ENCODE measurements at regions not wholly inside any gene's neighbourhood (a gene's known extent, or its start where the extent isn't known, plus 50 kb on each side); places are given as distances from the start of the nearest gene placed in this dataset.

GRCh38 chr2:118473241-118473640 lies 374.2 kb downstream of the EN1 start:
- no peaks in the 10 kb centered on the region for H3K4me1 ChIP-seq
- H3K9me3 ChIP-seq: no peaks in the 10 kb centered on the region
- ChIA-PET POLR2A (no interaction called here), CTCF (no interaction called here)
- DNase-seq (ENCODE audit: low read depth in 1 of 2, low spot score in 1 of 2): no peak
- no peak for ATAC-seq
- FAIRE-seq: no peak
- H3K4me2 ChIP-seq: no peak overlapping the region
- no peak overlapping the region for H3K4me3 ChIP-seq
- WGBS (ENCODE audit: missing lambda C conversion rate): 38% methylated on average over 5 of the region's 5 CpGs
- no peak for TF ChIP-seq ATOH8 (CRISPR knock-in tag; IDR thresholded peaks at IDR 0.05; ENCODE audit: low read depth)
- TF ChIP-seq NR3C1 (IDR thresholded peaks at IDR 0.05): no peak
- no peak for TF ChIP-seq EP300 (IDR thresholded peaks at IDR 0.05)
- no peak for TF ChIP-seq HES2 (IDR thresholded peaks at IDR 0.05)
- TF ChIP-seq HDAC2 (IDR thresholded peaks at IDR 0.05): no peak
- TF ChIP-seq EHF (CRISPR knock-in tag; IDR thresholded peaks at IDR 0.05): no peak
- TF ChIP-seq ZFP36 (IDR thresholded peaks at IDR 0.05; ENCODE audit: borderline replicate concordance, partially characterized antibody): no peak
- no peak for TF ChIP-seq FOSB (CRISPR knock-in tag; IDR thresholded peaks at IDR 0.05)
- TF ChIP-seq CTCF (IDR thresholded peaks at IDR 0.05): no peak
- no peak for TF ChIP-seq PHF8 (IDR thresholded peaks at IDR 0.05; ENCODE audit: borderline replicate concordance, low read depth)
- TF ChIP-seq, protein P1, sequence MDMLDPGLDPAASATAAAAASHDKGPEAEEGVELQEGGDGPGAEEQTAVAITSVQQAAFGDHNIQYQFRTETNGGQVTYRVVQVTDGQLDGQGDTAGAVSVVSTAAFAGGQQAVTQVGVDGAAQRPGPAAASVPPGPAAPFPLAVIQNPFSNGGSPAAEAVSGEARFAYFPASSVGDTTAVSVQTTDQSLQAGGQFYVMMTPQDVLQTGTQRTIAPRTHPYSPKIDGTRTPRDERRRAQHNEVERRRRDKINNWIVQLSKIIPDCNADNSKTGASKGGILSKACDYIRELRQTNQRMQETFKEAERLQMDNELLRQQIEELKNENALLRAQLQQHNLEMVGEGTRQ (IDR thresholded peaks at IDR 0.05): no peak
- no peak for TF ChIP-seq GATA3 (IDR thresholded peaks at IDR 0.05; ENCODE audit: borderline replicate concordance)
- no peak for TF ChIP-seq PBX3 (IDR thresholded peaks at IDR 0.05)
- no peak for TF ChIP-seq TP53 (CRISPR knock-in tag; IDR thresholded peaks at IDR 0.05)
- no peak overlapping the region for H3K27ac ChIP-seq

- DNase-seq (ENCODE audit: low read depth in 1 of 2, low spot score in 1 of 2): no peak
- no peak for ATAC-seq
- Histone ChIP-seq H3K4me1 (no peaks in the 10 kb centered on the region), H3K27ac (no peak overlapping the region), H3K4me3 (no peak overlapping the region), H3K4me2 (no peak overlapping the region), H3K9me3 (no peaks in the 10 kb centered on the region)
- 4% methylated on average over 4 of the region's 4 CpGs for WGBS (ENCODE audit: missing lambda C conversion rate)
- no peak for FAIRE-seq
- no peak for TF ChIP-seq EP300 (IDR thresholded peaks at IDR 0.05)
- TF ChIP-seq, protein P2, sequence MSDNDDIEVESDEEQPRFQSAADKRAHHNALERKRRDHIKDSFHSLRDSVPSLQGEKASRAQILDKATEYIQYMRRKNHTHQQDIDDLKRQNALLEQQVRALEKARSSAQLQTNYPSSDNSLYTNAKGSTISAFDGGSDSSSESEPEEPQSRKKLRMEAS (IDR thresholded peaks at IDR 0.05): no peak
- TF ChIP-seq POLR2AphosphoS2 (conservative IDR thresholded peaks at IDR 0.05; ENCODE audit: low read length): no peak
- no peak for TF ChIP-seq FOSB (CRISPR knock-in tag; IDR thresholded peaks at IDR 0.05)
- TF ChIP-seq HMGXB4 (CRISPR knock-in tag; IDR thresholded peaks at IDR 0.05; ENCODE audit: borderline replicate concordance): no peak
- TF ChIP-seq FOXS1 (CRISPR knock-in tag; IDR thresholded peaks at IDR 0.05): no peak
- no peak for TF ChIP-seq HOXA7 (CRISPR knock-in tag; IDR thresholded peaks at IDR 0.05)
- TF ChIP-seq CTCF (IDR thresholded peaks at IDR 0.05): no peak
- POLR2A ChIA-PET: no interaction called here
- CTCF ChIA-PET: interaction anchor here (0.6 kb wide), 1 partner anchor 390 kb away, joined by 3 read pairs; no protein-coding TSS in a partner anchor
Measured at GRCh38 chr2:118470297-118470696, 377.2 kb downstream of the EN1 start.
